HG03045 (cell line): ENCODE measurements at regions not wholly inside any gene's neighbourhood (a gene's known extent, or its start where the extent isn't known, plus 50 kb on each side); places are given as distances from the start of the nearest gene placed in this dataset.
"Not testable (repeated sequence)": the region's sequence is repeated elsewhere in the genome, so short reads cannot be mapped to it uniquely, and the experiment has no call there.

Experiments
- ATAC-seq: cut with Tn5 transposase; IDR thresholded peaks from one replicate; pipeline ENCODE4 v1.9.1; 2021; ENCODE audit warnings: mild to moderate bottlenecking, moderate library complexity; ENCODE audit not compliant: unreplicated experiment

- no peak for ATAC-seq
Observed at GRCh38 chr13:84645196-84646012, 763.1 kb upstream of the SLITRK1 start.

DNA sequence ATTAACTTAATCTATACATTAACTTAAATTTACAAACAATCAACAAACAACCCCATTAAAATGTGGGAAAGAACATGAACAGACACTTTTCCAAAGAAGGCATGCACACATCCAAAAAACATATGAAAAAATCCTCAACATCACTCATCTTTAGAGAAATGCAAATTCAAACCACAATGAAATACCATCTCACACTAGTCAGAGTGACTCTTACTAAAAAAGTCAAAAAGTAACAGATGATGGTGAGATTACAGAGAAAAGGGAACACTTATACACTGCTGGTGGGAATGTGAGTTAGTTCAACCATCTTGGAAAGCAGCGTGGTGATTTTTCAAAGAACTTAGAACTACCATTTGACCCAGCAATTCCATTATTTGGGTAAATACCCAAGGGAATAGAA lies 759.2 kb upstream of the SLITRK1 start:
- no peak for ATAC-seq

GRCh38 chr13:84640691-84641090 lies 758.4 kb upstream of the SLITRK1 start:
- no peak for ATAC-seq

GRCh38 chr13:84630476-84630875 lies 748.2 kb upstream of the SLITRK1 start:
- ATAC-seq = no peak

- no peak for ATAC-seq
Observed at GRCh38 chr13:84616864-84617263, 734.6 kb upstream of the SLITRK1 start.

- ATAC-seq = no peak
Observed at GRCh38 chr13:84609716-84610115, 727.4 kb upstream of the SLITRK1 start.

DNA sequence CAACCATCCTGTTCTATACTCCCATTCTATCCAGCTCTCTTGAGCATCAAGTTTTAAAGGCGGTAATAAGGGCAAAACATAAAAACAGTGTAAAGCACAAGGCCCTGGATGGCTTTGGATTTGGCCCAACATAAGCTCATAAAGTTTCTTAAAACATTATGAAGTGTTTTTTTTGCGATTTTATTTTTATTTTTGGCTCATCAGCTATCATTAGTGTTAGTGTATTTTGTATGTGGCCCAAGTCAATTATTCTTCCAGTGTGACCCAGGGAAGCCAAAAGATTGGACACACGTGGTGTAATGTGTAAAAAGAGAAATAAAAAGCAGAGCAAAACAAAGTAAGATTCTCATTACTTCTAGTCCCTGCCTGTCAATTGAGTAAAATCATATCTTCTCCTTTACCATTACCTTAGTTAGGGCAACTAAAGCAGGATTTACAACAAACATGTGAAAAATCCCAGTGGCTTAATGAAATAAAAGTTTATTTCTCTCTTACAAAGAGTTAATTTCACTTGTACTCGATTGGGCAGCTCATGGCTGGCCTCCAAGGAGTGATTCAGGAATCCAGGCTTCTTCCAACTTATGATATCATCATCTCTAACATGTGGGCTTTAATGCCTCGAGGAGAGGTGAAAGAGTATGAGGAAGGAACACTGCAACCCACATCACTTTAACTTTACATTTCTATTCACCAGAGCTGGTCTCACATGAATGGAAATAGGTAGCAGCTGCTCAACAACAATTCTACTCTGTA lies 725.2 kb upstream of the SLITRK1 start:
- ATAC-seq = no peak

DNA sequence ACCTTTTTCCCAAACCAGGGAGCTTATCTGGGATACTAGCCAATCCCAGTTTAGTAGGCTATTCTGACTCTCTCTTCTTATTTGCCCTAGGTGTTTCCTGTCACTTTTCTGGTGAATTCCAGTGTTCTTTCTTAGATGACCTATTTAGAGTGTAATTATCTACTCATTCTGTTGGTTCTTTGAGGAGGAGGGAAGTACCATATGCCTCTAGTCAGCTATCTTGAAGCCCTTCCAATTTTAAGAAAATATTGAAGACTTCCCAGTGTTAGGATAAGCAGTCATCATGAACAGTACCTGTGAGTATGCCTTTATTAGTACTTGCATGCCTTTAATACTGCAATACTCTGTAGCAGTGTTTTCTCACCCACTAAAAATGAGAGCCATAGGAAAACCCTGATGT lies 724.3 kb upstream of the SLITRK1 start:
- no peak for ATAC-seq

GRCh38 chr13:84605927-84606326 lies 723.7 kb upstream of the SLITRK1 start:
- no peak for ATAC-seq

- no peak for ATAC-seq
Observed at GRCh38 chr13:84591444-84591843, 709.2 kb upstream of the SLITRK1 start.

DNA sequence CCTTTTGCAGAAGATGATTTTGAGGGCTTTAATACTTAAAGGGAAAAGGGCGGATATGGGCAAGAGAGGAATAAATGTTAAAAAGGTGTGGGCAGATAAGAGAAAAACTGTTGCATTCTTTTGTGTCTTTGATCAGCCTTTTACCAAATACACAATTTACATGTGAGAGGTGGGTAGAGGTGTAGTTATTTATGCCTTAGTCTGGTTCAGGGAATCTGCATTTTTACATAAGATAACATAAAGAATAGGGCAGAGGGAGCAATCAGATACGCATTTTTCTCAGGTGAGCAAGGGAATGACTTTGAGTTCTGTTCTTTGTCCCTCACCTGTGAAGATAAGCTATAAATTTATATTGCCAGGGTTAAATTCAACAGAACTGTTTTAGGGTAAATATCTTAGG lies 708.4 kb upstream of the SLITRK1 start:
- no peak for ATAC-seq

DNA sequence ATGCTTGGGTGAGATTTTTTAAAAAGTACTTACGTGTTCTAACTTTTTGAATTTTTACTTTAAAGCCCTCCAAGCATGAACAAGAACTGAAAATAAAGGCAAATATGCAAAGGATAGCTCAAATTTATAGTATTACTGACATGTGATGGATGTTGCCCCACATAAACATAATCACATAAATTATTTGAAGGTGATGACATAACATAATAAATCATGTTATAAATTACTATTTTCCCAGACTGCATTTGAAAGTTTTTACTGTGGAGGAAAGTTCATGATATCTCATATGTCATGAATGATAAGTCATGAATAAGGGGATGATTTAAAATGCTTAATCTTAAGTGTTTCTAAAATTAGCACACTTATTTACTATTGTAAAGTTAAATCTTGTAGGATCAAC lies 705.7 kb upstream of the SLITRK1 start:
- no peak for ATAC-seq

GRCh38 chr13:84579901-84580300 lies 697.6 kb upstream of the SLITRK1 start:
- not testable (repeated sequence) for ATAC-seq

DNA sequence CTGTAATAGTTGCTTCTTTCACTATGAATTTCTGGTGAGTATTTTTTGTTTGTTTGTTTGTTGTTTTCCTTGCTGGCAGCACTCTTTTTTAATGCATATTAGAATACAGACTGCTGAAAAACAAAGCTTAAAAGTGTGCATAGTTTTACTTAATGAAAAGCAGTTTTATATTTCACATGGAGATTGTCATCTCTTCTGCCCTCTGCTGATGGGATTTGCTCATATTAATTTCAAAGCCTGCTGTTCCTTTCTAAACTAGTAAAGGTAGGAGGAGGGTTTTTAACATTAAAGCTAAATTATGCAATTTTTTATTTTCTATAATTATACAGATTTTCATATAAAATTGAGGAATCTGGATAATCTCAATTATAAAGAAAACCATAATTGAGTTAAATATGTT lies 692.6 kb upstream of the SLITRK1 start:
- ATAC-seq = no peak

DNA sequence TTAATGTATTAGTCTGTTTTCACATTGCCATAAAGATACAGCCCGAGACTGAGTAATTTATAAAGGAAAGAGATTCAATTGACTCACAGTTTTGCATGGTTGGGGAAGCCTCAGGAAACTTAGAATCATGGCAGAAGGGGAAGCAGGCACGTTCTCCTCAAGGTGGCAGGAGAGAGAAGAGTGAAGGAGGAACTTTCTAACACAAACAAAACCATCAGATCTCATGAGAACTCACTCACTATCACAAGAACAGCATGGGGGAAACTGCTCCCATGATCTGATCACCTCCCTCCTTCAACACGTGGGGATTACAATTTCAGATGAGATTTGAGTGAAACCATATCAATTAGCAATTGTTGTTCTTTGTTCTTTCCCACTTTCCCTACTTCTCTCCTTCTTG lies 689.0 kb upstream of the SLITRK1 start:
- no peak for ATAC-seq

DNA sequence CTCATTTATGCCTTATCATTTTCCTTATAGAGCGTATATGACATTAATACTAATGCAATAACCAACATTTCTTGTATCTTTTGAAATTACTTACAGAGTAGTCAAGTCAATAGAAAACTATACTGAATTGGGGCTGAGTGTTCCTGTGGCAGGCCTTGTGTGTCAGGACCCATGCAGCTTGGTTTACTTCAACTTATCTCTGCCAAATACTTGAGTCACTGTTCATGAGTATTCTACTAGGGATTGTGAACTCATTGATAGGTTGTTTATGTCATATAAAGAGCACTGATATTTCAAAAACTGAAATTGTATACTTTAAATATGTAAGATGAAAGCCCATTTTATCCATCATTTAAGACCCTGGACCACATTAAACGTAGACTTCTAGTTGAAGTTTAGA lies 688.6 kb upstream of the SLITRK1 start:
- ATAC-seq = no peak

GRCh38 chr13:84569366-84569765 lies 687.1 kb upstream of the SLITRK1 start:
- no peak for ATAC-seq

DNA sequence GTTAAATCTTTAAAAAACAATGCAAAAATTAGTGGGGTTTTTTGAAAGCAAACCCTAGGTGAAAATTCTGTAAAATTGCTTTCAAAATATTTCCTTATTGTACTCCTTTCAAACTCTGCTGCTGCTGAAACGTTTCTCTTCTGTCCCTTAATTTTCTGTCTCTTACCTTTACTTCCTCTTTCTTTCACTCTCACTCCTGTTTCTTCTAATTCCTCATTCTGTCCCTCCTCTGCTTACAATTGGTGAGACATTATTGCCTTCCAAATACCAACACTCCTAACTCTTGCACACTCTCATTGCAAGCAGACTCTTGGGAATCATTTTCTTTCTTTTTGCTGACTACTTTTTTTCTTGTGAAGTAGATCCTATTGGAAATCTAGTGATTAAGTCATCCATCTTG lies 685.6 kb upstream of the SLITRK1 start:
- no peak for ATAC-seq

DNA sequence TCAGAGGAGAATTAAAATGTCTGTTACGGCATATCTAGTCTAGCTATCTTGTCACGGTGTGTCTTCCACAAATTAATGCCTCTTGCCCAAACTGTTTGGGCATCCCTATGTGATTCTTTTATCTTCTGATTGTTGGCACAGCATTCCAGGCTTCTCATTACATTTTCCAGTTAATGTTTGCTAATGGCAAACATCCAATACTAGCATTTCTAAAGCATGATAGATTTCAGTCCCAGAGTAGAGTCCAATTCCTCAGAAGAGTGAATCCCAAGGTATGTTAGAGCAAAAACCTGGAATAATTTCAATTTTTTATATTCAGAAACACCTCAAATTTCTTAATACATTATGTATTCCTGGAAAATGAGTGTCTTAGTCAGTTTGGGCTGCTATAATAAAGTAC lies 684.5 kb upstream of the SLITRK1 start:
- no peak for ATAC-seq

DNA sequence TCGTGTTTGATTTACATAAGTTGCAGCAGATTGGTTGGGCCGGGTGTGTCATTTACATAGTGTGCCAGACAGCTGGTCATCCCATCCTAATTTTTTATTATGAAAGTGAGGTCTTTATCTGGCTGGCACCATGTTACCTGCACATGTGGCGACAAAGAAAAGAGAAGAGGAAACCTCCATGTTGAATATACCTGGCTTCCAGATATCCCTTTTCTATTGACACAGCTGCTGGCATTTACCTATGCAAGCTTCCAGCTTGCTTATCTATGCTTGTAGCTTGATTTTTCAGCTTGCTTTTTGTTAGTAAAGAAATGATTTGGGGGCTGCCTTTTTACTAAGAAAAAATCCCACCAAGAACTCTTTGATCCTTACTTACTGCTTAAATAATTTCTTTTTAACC lies 681.3 kb upstream of the SLITRK1 start:
- no peak for ATAC-seq

GRCh38 chr13:84553227-84553626 lies 671.0 kb upstream of the SLITRK1 start:
- no peak for ATAC-seq

DNA sequence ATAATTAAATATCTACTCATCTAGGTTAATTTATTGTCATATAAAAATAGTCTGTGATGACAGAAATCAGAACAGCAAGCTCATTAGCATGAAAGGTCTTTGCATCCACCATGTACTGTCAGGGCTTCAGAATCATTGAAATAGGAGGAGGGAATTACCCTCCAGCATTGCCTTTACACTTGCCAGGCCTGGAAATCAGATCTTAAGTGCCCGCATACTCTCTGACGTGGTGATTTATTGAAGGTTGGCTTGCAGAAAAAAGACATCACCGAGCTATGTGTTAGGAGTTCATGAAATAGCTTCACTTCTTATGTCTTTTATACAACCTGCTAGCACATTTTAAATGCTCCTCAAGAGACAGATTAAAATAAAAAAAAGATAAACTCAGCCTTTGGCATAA lies 661.7 kb upstream of the SLITRK1 start:
- no peak for ATAC-seq
